ENCODE measurements at regions not wholly inside any gene's neighbourhood (a gene's known extent, or its start where the extent isn't known, plus 50 kb on each side); places are given as distances from the start of the nearest gene placed in this dataset.

DNA sequence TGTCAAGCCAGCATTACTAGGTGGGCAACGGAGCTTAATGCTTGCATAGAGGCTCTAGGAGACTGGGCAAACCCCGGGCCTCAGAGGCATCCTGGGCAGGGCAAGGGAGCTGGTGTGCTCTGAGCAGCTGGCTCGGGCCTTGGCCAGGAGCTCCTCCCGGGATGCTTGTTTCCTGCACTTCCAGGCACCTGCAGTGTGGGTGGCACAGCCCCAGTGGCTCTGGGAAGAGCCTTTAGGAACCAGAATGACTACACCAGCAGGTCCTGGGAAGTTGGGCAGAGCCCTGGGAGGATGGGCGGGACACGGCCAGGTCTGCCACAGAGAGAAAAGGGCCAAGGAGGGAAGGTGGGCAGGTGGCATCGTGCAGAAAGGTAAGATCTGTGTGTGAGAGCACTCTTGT is 80.4 kb upstream of the CD93 start:
- TF ChIP-seq, protein P1, sequence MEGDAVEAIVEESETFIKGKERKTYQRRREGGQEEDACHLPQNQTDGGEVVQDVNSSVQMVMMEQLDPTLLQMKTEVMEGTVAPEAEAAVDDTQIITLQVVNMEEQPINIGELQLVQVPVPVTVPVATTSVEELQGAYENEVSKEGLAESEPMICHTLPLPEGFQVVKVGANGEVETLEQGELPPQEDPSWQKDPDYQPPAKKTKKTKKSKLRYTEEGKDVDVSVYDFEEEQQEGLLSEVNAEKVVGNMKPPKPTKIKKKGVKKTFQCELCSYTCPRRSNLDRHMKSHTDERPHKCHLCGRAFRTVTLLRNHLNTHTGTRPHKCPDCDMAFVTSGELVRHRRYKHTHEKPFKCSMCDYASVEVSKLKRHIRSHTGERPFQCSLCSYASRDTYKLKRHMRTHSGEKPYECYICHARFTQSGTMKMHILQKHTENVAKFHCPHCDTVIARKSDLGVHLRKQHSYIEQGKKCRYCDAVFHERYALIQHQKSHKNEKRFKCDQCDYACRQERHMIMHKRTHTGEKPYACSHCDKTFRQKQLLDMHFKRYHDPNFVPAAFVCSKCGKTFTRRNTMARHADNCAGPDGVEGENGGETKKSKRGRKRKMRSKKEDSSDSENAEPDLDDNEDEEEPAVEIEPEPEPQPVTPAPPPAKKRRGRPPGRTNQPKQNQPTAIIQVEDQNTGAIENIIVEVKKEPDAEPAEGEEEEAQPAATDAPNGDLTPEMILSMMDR (IDR thresholded peaks at IDR 0.05) = no peak
- no peak for TF ChIP-seq ZFX (IDR thresholded peaks at IDR 0.05; ENCODE audit: borderline replicate concordance)

Data from 22Rv1 (cell line).